Bronchial epithelial cell (primary cell): ENCODE measurements at regions not wholly inside any gene's neighbourhood (a gene's known extent, or its start where the extent isn't known, plus 50 kb on each side); places are given as distances from the start of the nearest gene placed in this dataset.
"Not testable (repeated sequence)": the region's sequence is repeated elsewhere in the genome, so short reads cannot be mapped to it uniquely, and the experiment has no call there.

Experiments
- DNase-seq: peaks from one replicate; pipeline ENCODE4 v3.0.0-alpha.2; 2010; ENCODE audit warnings: low read depth
- FAIRE-seq: peaks from 2 replicates; lab custom pipeline; 2011; peaks lifted over from hg19 to GRCh38; lab: Jason Lieb, UNC
- H3K27me3 ChIP-seq: 2 replicates; pipeline ENCODE4 v1.5.1; 2011; ENCODE audit warnings: low read length; ENCODE audit not compliant: control insufficient read depth, insufficient read depth
- H3K36me3 ChIP-seq: 2 replicates; pipeline ENCODE4 v1.5.1; 2011; ENCODE audit warnings: low read length; ENCODE audit not compliant: control insufficient read depth, insufficient read depth
- H3K4me3 ChIP-seq: 2 replicates; pipeline ENCODE4 v1.5.1; 2011; ENCODE audit warnings: mild to moderate bottlenecking, low read depth, low read length, control low read depth
- CTCF ChIP-seq: IDR thresholded peaks from 2 replicates; pipeline ENCODE4 v1.5.1; 2011; ENCODE audit warnings: mild to moderate bottlenecking, moderate library complexity, low read length, control low read depth, inconsistent platforms; ENCODE audit not compliant: insufficient read depth, severe bottlenecking

GRCh38 chr2:13818002-13818401 is 814.5 kb upstream of the LRATD1 start:
- no peak for FAIRE-seq
- H3K4me3 ChIP-seq, result no peak overlapping the region
- TF ChIP-seq CTCF, result no peak
- DNase-seq, result no peak
- no peaks in the 10 kb centered on the region for H3K27me3 ChIP-seq
- H3K36me3 ChIP-seq, result no peaks in the 10 kb centered on the region

GRCh38 chr2:13819896-13820295 is 812.6 kb upstream of the LRATD1 start:
- DNase-seq (peak; percentile 23), FAIRE-seq (no peak)
- H3K27me3 ChIP-seq, result no peaks in the 10 kb centered on the region
- no peaks in the 10 kb centered on the region for H3K36me3 ChIP-seq
- no peak overlapping the region for H3K4me3 ChIP-seq
- no peak for TF ChIP-seq CTCF

DNA sequence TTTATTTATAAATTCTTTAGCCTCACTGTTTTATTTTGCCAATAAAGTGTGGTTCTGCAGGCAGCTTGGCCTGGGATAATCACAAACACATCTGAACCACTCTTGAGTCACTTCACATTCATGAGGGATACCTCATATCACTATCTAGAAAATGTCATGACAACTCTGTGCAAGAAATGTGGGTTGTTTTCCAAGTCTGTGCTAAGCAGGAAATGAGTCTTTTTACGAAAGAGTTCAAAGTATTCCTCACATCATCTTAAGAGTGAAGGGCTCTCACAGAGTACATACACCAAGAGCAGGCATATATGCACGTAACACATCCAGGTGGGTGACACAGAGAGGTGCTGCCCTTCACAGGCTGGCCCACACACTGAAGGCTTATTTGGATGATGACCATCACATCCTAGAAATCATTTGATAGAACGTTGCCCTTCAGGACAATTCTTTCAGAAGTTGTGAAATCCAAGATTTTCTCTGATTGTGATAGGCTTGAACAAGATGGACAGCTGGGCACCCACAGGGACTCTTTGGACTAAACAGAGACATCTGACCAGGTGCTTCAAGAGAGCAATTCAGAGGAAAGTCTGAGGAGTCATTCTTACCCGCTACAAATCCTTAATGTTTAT is 811.1 kb upstream of the LRATD1 start:
- H3K36me3 ChIP-seq, result no peaks in the 10 kb centered on the region
- no peak overlapping the region for H3K4me3 ChIP-seq
- DNase-seq, result peak; percentile 86
- no peaks in the 10 kb centered on the region for H3K27me3 ChIP-seq
- TF ChIP-seq CTCF, result no peak
- no peak for FAIRE-seq

DNA sequence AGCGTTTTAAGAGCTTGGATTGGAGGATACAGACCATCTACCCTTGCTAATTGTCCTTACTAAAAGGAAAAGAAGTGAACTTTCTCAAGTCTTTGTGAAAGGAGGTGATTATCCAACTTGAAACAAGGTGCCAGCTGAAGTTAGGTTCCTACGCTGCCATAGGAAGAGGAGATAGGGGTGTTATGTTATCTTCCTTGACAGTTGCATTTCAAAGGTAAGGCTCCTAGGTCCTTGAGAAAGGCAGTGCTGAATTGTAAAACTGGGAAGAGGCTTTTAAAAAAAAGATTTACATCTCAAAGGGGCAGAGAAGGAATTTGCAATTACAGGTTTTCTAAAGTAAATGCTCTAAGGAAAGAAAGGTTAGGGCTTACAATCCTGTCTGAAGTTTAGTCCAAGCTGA is 810.2 kb upstream of the LRATD1 start:
- no peak for DNase-seq

DNA sequence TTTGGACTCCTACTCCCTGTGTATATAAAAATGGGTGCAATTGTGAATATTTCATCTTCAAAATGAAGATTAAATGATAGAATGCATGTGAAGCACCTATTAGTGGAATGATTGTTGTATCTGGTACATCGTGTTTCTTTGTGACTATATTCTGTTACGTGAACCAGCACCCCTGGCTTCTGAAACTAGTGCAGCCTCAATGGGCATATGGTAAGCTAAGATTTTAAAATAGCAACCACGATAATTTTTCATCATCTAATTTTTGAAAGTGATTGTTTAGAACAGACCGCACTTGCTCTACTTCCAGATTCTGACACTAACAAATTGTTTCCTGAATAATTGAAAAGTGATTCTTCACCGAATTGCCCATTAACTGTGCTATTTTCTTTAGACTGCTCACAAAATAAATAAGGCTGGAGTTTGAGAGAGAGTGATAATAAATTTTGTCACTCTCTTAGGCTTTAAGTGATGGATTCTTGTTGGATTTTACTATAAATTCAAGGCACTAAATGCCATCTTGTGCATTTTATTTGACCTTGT is 806.1 kb upstream of the LRATD1 start:
- no peak for TF ChIP-seq CTCF
- no peak for FAIRE-seq

More for the DNA sequence above, 810.2 kb upstream of the LRATD1 start:
- FAIRE-seq, result no peak
- Histone ChIP-seq H3K36me3 (no peaks in the 10 kb centered on the region), H3K27me3 (no peaks in the 10 kb centered on the region), H3K4me3 (no peak overlapping the region)
- no peak for TF ChIP-seq CTCF

GRCh38 chr2:13858626-13859025 is 773.9 kb upstream of the LRATD1 start:
- DNase-seq, result peak; percentile 15
- Histone ChIP-seq H3K4me3 (no peak overlapping the region), H3K36me3 (no peaks in the 10 kb centered on the region), H3K27me3 (no peaks in the 10 kb centered on the region)
- no peak for FAIRE-seq
- no peak for TF ChIP-seq CTCF

More for the DNA sequence above, 806.1 kb upstream of the LRATD1 start:
- H3K4me3 ChIP-seq, result no peak overlapping the region
- DNase-seq, result no peak
- H3K27me3 ChIP-seq, result no peaks in the 10 kb centered on the region
- no peaks in the 10 kb centered on the region for H3K36me3 ChIP-seq

- not testable (repeated sequence) for H3K4me3 ChIP-seq, H3K36me3 ChIP-seq, FAIRE-seq, H3K27me3 ChIP-seq, DNase-seq
These were observed 764.2 kb upstream of the LRATD1 start for GRCh38 chr2:13868275-13868674.
